ENCODE measurements at regions not wholly inside any gene's neighbourhood (a gene's known extent, or its start where the extent isn't known, plus 50 kb on each side); places are given as distances from the start of the nearest gene placed in this dataset.

GRCh38 chr2:215758691-215759090, 254.7 kb downstream of the MREG start:
- TF ChIP-seq CTCF (IDR thresholded peaks at IDR 0.05; ENCODE audit: low read depth, low read length, poor library complexity, severe bottlenecking): no peak
- no peak for TF ChIP-seq EZH2phosphoT487 (IDR thresholded peaks at IDR 0.05; ENCODE audit: borderline replicate concordance, low read length)

Measured in DOHH2 (cell line).